Bronchial epithelial cell (primary cell): ENCODE measurements at regions not wholly inside any gene's neighbourhood (a gene's known extent, or its start where the extent isn't known, plus 50 kb on each side); places are given as distances from the start of the nearest gene placed in this dataset.

ENCODE experiments used
- DNase-seq: peaks from one replicate; pipeline ENCODE4 v3.0.0-alpha.2; 2010; ENCODE audit warnings: low read depth
- FAIRE-seq: peaks from 2 replicates; lab custom pipeline; 2011; peaks lifted over from hg19 to GRCh38; lab: Jason Lieb, UNC
- H3K27me3 ChIP-seq: 2 replicates; pipeline ENCODE4 v1.5.1; 2011; ENCODE audit warnings: low read length; ENCODE audit not compliant: control insufficient read depth, insufficient read depth
- H3K36me3 ChIP-seq: 2 replicates; pipeline ENCODE4 v1.5.1; 2011; ENCODE audit warnings: low read length; ENCODE audit not compliant: control insufficient read depth, insufficient read depth
- H3K4me3 ChIP-seq: 2 replicates; pipeline ENCODE4 v1.5.1; 2011; ENCODE audit warnings: mild to moderate bottlenecking, low read depth, low read length, control low read depth
- CTCF ChIP-seq: IDR thresholded peaks from 2 replicates; pipeline ENCODE4 v1.5.1; 2011; ENCODE audit warnings: mild to moderate bottlenecking, moderate library complexity, low read length, control low read depth, inconsistent platforms; ENCODE audit not compliant: insufficient read depth, severe bottlenecking

GRCh38 chr15:69666441-69666882 is 213.8 kb downstream of the RPLP1 start:
- no peak for TF ChIP-seq CTCF
- FAIRE-seq (no peak), DNase-seq (no peak)
- no peaks in the 10 kb centered on the region for H3K36me3 ChIP-seq
- no peak overlapping the region for H3K4me3 ChIP-seq
- H3K27me3 ChIP-seq, result peaks cover 14% of the 10 kb centered on the region

- Histone ChIP-seq H3K27me3 (peaks cover 15% of the 10 kb centered on the region), H3K36me3 (no peaks in the 10 kb centered on the region), H3K4me3 (no peak overlapping the region)
- DNase-seq (no peak), FAIRE-seq (no peak)
- no peak for TF ChIP-seq CTCF
Measured at GRCh38 chr15:69666921-69667811, 214.5 kb downstream of the RPLP1 start.

- H3K27me3 ChIP-seq, result peaks cover 15% of the 10 kb centered on the region
- no peaks in the 10 kb centered on the region for H3K36me3 ChIP-seq
- DNase-seq (no peak), FAIRE-seq (no peak)
- no peak overlapping the region for H3K4me3 ChIP-seq
- no peak for TF ChIP-seq CTCF
Measured at GRCh38 chr15:69668039-69668705, 215.6 kb downstream of the RPLP1 start.

DNA sequence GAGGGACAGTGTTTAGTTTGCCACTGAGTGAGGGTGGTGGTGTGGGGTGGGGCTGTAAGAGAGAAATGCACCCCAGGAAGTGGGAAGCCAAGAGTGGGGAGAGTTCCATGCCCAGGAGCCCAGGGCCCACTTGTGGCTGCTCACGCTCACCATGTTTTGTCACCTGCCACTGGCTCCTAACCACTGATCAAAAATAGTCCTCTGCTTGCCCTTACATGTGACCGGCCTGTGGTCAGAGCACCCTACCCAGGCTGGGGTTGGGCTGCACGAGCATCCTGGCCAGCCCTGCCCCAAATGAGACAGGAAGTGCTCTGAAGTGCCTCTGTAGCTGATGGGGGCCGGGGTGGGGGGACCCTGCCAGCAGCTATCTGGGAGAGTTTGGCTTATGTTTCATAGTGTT is 216.3 kb downstream of the RPLP1 start:
- Histone ChIP-seq H3K27me3 (peaks cover 13% of the 10 kb centered on the region), H3K36me3 (no peaks in the 10 kb centered on the region), H3K4me3 (no peak overlapping the region)
- no peak for FAIRE-seq
- DNase-seq, result no peak
- no peak for TF ChIP-seq CTCF

DNA sequence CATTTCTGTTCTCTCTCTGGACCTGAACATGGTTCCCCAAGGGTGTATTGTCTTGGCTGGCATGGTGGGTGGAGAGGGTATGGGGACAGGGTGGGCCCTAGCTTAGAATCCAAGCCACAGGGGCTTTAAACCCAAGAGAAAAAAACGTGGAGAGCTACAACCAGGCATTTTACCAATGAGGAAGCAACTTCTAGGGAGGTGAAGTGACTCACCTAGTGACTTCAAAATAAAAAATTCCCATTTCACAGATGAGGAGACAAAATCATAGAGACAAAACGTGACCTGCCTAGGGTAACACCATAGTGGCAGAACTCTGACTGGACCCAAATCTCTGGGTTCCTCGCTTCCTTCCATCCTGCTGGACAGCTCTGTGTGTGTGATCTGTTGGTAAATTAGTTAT is 216.8 kb downstream of the RPLP1 start:
- FAIRE-seq, result no peak
- no peak for TF ChIP-seq CTCF
- no peak overlapping the region for H3K4me3 ChIP-seq
- DNase-seq, result no peak
- peaks cover 12% of the 10 kb centered on the region for H3K27me3 ChIP-seq
- H3K36me3 ChIP-seq, result no peaks in the 10 kb centered on the region
